HuH-7 (cell line): ENCODE measurements at regions not wholly inside any gene's neighbourhood (a gene's known extent, or its start where the extent isn't known, plus 50 kb on each side); places are given as distances from the start of the nearest gene placed in this dataset.
"Not testable (repeated sequence)": the region's sequence is repeated elsewhere in the genome, so short reads cannot be mapped to it uniquely, and the experiment has no call there.

Experiments
- DNase-seq: peaks from one replicate; pipeline ENCODE4 v3.0.0; 2011; ENCODE audit warnings: low spot score

- DNase-seq, result no peak
Measured at GRCh38 chr4:85165808-85166207, 199.3 kb upstream of the WDFY3 start.

- no peak for DNase-seq
Measured at GRCh38 chr4:85166318-85166717, 199.8 kb upstream of the WDFY3 start.

- no peak for DNase-seq
Measured at GRCh38 chr4:85168234-85168834, 201.8 kb upstream of the WDFY3 start.

GRCh38 chr4:85170241-85170640 lies 203.8 kb upstream of the WDFY3 start:
- DNase-seq, result no peak

- DNase-seq, result no peak
Measured at GRCh38 chr4:85175190-85175589, 208.7 kb upstream of the WDFY3 start.

- no peak for DNase-seq
Measured at GRCh38 chr4:85177092-85177491, 210.6 kb upstream of the WDFY3 start.

GRCh38 chr4:85177679-85178078 lies 211.2 kb upstream of the WDFY3 start:
- DNase-seq, result no peak

- DNase-seq, result no peak
Measured at GRCh38 chr4:85180533-85180932, 214.0 kb upstream of the WDFY3 start.

- no peak for DNase-seq
Measured at GRCh38 chr4:85187106-85187505, 220.6 kb upstream of the WDFY3 start.

GRCh38 chr4:85196015-85196414 lies 229.5 kb upstream of the WDFY3 start:
- DNase-seq, result peak; percentile 4

- DNase-seq, result no peak
Measured at GRCh38 chr4:85200106-85200505, 233.6 kb upstream of the WDFY3 start.

- DNase-seq, result no peak
Measured at GRCh38 chr4:85209161-85209560, 242.7 kb upstream of the WDFY3 start.

- no peak for DNase-seq
Measured at GRCh38 chr4:85210353-85210752, 243.9 kb upstream of the WDFY3 start.

- DNase-seq, result not testable (repeated sequence)
Measured at GRCh38 chr4:85216571-85216970, 250.1 kb upstream of the WDFY3 start.

- DNase-seq, result no peak
Measured at GRCh38 chr4:85218756-85219155, 252.3 kb upstream of the WDFY3 start.

GRCh38 chr4:85221606-85222005 lies 253.3 kb upstream of the ARHGAP24 start:
- DNase-seq, result no peak

- DNase-seq, result no peak
Measured at GRCh38 chr4:85222561-85222960, 252.4 kb upstream of the ARHGAP24 start.

- DNase-seq, result no peak
Measured at GRCh38 chr4:85228264-85228663, 246.7 kb upstream of the ARHGAP24 start.

GRCh38 chr4:85233516-85233915 lies 241.4 kb upstream of the ARHGAP24 start:
- DNase-seq, result no peak

GRCh38 chr4:85243857-85244256 lies 231.1 kb upstream of the ARHGAP24 start:
- DNase-seq, result no peak

GRCh38 chr4:85244638-85245037 lies 230.3 kb upstream of the ARHGAP24 start:
- DNase-seq, result no peak

- no peak for DNase-seq
Measured at GRCh38 chr4:85246055-85246454, 228.9 kb upstream of the ARHGAP24 start.

GRCh38 chr4:85250852-85251251 lies 224.1 kb upstream of the ARHGAP24 start:
- DNase-seq, result no peak

GRCh38 chr4:85257817-85258370 lies 217.1 kb upstream of the ARHGAP24 start:
- DNase-seq, result no peak
